Ureter (tissue), 1 donor: ENCODE measurements at regions not wholly inside any gene's neighbourhood (a gene's known extent, or its start where the extent isn't known, plus 50 kb on each side); places are given as distances from the start of the nearest gene placed in this dataset.

Experiments used
- DNase-seq: peaks from one replicate; pipeline ENCODE4 v3.0.0-alpha.2; 2020; ENCODE audit warnings: low spot score
- donor health status: DM: yes; HTN: yes; CAD: no.

DNA sequence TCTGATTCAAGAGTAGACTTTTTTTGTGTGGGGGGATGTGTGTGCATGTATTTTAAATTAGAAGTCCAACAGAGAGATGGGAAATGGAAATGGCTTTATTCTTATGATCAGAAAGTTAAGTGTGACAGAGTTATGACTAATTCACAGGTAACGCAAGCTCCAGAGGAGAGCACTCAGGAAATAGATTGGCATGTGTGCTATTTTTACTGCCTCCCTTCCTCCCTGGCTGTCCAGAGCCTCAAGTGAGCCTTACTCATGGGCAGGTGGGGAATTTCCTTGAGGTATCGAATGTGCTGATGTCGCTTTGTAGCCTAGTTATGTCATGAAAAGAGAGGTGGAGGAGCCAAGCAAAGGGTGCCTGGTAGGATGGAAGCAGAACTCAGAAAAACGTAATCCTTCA is 70.3 kb upstream of the BDNF start:
- no peak for DNase-seq

DNA sequence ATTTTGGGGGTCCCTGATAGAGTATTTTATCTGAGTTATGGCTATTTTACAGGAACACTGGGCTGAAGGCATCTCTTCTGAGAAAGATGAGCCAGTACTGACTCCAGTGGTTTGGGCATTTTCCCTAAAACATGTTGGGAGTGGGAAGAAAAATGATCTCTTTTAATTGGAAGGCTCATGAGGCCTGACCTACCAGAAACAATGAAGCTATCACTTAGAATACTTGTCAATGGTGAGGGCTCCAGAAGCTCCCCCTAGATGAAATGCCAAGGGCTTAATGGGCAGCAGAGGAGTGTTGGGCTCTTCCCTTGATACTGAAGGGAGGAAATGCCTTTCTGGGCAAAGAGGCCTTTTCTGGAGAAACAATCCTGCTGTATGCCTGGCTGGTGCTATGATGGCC is 63.5 kb upstream of the BDNF start:
- DNase-seq: no peak

DNA sequence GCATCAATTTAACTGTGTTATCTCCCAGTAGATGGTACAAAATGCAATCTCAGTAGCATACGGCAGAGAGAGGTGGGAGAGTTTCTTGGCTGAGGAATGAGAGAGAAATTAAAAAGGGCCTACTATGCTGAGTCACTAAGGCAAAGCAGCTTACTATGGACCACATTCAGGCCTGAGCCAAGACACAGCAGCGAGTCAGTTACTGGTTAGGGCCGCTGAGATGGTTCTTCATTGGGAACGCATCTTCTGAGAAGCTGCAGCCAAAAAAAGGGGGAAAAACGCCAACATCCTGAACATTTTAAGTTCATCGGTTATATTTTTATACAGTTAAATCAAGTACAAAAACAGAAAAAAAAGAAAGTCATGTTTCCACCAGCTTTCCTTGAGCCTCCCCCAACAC is 61.1 kb upstream of the BDNF start:
- DNase-seq: no peak

DNA sequence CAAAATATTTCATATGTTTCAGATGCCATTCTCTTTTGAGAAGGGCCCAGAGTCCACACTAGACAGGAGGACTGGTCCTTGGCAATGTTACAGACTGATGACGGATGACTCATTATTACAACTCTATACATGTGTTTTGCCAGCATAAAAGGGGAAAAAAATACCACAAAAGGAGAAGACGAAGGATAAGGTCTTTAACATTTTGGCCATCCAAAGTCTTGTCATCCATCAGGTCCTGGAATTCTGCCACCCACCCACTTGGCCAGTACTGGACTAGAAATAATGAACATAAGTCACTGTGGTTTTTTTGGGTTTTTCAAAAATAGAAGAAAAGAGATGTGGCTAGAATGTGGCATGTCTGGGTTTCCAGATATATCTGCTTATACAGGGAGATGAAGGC is 57.7 kb upstream of the BDNF start:
- DNase-seq: no peak

DNA sequence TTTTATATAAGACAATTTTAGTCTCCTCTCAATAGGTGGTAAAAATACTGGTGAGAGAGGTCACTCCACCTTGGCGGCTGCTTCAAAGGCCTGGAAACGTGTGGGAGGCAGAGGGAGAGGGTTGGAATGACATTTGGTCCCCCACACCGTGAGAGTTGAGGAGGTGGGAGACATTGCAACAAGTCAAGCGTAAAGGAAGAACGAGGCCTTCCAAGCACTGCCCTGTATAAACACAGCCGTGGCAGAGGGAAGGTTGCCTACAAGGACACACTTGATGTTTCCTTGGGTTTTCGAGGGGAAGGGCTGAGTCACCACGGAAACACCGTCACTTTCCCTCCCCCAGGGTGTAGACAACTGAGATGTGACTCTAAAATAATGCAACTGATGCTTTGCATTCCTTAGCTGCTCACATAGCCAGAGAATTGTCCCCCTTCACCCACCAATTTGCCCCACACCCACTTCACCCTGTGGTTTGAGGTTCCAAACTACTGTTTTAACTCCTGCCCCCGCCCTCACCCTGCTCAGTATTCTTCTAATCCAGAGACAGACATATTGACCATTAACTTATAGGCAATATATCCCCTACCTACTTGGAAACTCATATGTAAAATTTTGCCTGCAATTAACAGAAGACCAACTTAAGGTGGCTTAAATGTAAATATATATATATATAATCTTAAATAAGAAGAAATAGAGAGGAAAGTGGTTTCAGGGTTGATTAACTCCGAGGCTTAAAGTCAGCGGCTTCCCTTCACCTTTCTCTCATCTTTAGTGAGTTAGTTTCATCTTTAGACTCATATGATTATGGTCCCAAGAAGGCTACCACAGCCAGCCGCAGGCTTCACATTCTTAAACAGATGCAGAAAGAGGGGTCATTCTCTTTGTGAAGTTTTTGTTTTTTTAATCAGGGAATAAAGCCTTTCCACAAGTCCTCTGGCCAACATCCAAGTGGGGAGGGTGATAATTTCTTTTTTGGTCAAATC is 54.1 kb upstream of the BDNF start:
- no peak for DNase-seq
